ENCODE measurements at regions not wholly inside any gene's neighbourhood (a gene's known extent, or its start where the extent isn't known, plus 50 kb on each side); places are given as distances from the start of the nearest gene placed in this dataset.
"Not testable (repeated sequence)": the region's sequence is repeated elsewhere in the genome, so short reads cannot be mapped to it uniquely, and the experiment has no call there.

DNA sequence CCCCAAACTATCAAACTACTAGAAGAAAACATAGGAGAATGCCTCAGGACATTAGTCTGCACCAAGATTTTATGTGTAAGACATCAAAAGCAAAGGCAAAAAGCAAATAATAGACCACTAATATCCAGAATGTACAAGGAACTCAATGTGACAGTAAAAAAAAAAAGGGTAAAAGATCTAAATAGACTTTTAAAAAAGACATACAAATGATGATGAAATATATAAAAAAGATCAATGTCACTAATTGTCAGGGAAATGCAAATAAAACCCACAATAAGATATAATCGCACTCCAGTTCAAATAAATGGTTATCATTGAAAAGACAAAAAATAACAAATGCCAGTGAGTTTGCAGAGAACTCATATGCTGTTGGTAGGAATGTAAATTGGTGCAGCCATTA, 118.3 kb upstream of the DUSP22 start:
- DNase-seq (ENCODE audit: low read depth): no peak
- H3K27me3 ChIP-seq (ENCODE audit: control insufficient read depth, insufficient read depth, low read length): no peaks in the 10 kb centered on the region
- TF ChIP-seq CTCF (IDR thresholded peaks at IDR 0.05; ENCODE audit: insufficient read depth, low read length, poor library complexity, severe bottlenecking): no peak
- no peak overlapping the region for H3K4me3 ChIP-seq (ENCODE audit: low read depth, low read length)
- no peaks in the 10 kb centered on the region for H3K36me3 ChIP-seq (ENCODE audit: control insufficient read depth, insufficient read depth, low read length)

GRCh38 chr6:175680-176079, 116.6 kb upstream of the DUSP22 start:
- no peak for TF ChIP-seq CTCF (IDR thresholded peaks at IDR 0.05; ENCODE audit: insufficient read depth, low read length, poor library complexity, severe bottlenecking)
- Histone ChIP-seq H3K36me3 (ENCODE audit: control insufficient read depth, insufficient read depth, low read length) (no peaks in the 10 kb centered on the region), H3K27me3 (ENCODE audit: control insufficient read depth, insufficient read depth, low read length) (no peaks in the 10 kb centered on the region), H3K4me3 (ENCODE audit: low read depth, low read length) (no peak overlapping the region)
- DNase-seq (ENCODE audit: low read depth): no peak

- no peak for DNase-seq (ENCODE audit: low read depth)
- TF ChIP-seq CTCF (IDR thresholded peaks at IDR 0.05; ENCODE audit: insufficient read depth, low read length, poor library complexity, severe bottlenecking): no peak
- Histone ChIP-seq H3K4me3 (ENCODE audit: low read depth, low read length) (no peak overlapping the region), H3K27me3 (ENCODE audit: control insufficient read depth, insufficient read depth, low read length) (no peaks in the 10 kb centered on the region), H3K36me3 (ENCODE audit: control insufficient read depth, insufficient read depth, low read length) (no peaks in the 10 kb centered on the region)
Measured at GRCh38 chr6:176766-177165, 115.5 kb upstream of the DUSP22 start.

- TF ChIP-seq CTCF (IDR thresholded peaks at IDR 0.05; ENCODE audit: insufficient read depth, low read length, poor library complexity, severe bottlenecking): no peak
- H3K27me3 ChIP-seq (ENCODE audit: control insufficient read depth, insufficient read depth, low read length): no peaks in the 10 kb centered on the region
Measured at GRCh38 chr6:178119-178518, 114.2 kb upstream of the DUSP22 start.

DNA sequence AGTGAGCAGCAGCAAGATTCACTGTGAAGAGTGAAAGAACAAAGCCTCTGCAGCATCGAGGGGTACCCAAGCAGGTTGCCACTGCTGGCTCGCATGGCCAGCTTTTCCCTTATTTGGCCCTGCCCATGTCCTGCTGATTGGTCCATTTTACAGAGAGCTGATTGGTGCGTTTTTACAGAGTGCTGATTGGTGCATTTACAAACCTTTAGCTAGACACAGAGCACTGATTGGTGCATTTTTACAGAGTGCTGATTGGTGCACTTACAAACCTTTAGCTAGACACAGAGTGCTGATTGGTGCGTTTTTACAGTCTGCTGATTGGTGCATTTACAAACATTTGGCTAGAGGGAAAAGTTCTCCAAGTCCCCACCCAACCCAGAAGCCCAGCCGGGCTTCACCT, 113.4 kb upstream of the DUSP22 start:
- not testable (repeated sequence) for H3K36me3 ChIP-seq (ENCODE audit: control insufficient read depth, insufficient read depth, low read length); H3K4me3 ChIP-seq (ENCODE audit: low read depth, low read length); H3K27me3 ChIP-seq (ENCODE audit: control insufficient read depth, insufficient read depth, low read length); DNase-seq (ENCODE audit: low read depth)

More at GRCh38 chr6:178119-178518, 114.2 kb upstream of the DUSP22 start:
- DNase-seq (ENCODE audit: low read depth): no peak
- Histone ChIP-seq H3K36me3 (ENCODE audit: control insufficient read depth, insufficient read depth, low read length) (no peaks in the 10 kb centered on the region), H3K4me3 (ENCODE audit: low read depth, low read length) (no peak overlapping the region)

DNA sequence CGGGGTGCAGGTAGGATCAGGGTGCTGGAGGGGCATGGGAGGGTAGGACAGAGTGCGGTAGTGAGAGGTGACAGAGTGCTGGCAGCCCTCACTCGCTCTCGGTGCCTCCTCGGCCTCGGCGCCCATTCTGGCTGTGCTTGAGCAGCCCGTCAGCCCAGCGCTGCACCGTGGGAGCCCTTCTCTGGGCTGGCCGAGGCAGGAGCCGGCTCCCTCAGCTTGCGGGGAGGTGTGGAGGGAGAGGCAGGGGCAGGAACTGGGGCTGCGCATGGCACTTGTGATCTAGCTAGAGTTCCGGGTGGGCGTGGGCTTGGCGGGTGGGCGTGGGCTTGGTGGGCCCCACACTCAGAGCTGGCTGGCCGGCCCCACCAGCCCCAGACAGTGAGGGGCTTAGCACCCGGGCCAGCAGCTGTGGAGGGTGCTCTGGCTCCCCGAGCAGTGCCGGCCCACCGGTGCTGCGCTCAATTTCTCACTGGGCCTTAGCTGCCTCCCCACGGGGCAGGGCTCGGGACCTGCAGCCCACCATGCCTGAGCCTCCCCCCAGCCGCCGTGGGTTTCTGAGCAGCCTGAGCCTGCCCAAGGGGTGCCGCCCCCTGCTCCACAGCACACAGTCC, 112.8 kb upstream of the DUSP22 start:
- TF ChIP-seq CTCF (IDR thresholded peaks at IDR 0.05; ENCODE audit: insufficient read depth, low read length, poor library complexity, severe bottlenecking): no peak
- Histone ChIP-seq H3K36me3 (ENCODE audit: control insufficient read depth, insufficient read depth, low read length) (no peaks in the 10 kb centered on the region), H3K4me3 (ENCODE audit: low read depth, low read length) (no peak overlapping the region), H3K27me3 (ENCODE audit: control insufficient read depth, insufficient read depth, low read length) (peaks cover 3% of the 10 kb centered on the region)
- no peak for DNase-seq (ENCODE audit: low read depth)

DNA sequence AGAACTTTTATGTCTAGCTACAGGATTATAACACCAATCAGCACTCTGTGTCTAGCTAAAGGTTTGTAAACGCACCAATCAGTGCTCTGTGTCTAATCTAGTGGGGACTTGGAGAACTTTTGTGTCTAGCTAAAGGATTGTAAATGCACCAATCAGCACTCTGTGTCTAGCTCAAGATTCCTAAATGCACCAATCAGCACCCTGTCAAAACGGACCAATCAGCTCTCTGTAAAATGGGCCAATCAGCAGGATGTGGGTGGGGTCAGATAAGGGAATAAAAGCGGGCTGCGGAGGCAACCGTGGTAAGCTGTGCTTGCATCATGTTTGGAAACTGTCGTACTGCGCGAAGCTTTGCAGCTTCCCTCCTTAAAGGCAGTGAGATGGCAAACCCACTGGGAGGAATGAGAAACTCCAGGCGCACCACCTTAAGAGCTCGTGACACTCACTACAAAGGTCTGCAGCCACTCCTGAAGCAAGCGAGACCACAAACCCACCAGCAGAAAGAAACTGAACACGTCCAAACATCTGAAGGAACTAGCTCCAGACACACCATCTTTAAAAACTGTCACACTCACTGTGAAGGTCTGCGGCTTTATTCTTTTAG, 112.1 kb upstream of the DUSP22 start:
- H3K27me3 ChIP-seq (ENCODE audit: control insufficient read depth, insufficient read depth, low read length); H3K4me3 ChIP-seq (ENCODE audit: low read depth, low read length); H3K36me3 ChIP-seq (ENCODE audit: control insufficient read depth, insufficient read depth, low read length); DNase-seq (ENCODE audit: low read depth): not testable (repeated sequence)

Measured in kidney epithelial cell (primary cell).